ENCODE measurements at regions not wholly inside any gene's neighbourhood (a gene's known extent, or its start where the extent isn't known, plus 50 kb on each side); places are given as distances from the start of the nearest gene placed in this dataset.

GRCh38 chr4:116088771-116089170 is 975.4 kb upstream of the NDST4 start:
- no peaks in the 10 kb centered on the region for H3K36me3 ChIP-seq
- H3K9me3 ChIP-seq (ENCODE audit: low read depth) = no peaks in the 10 kb centered on the region
- no peak overlapping the region for H3K27ac ChIP-seq
- no peak for TF ChIP-seq CTCF (IDR thresholded peaks at IDR 0.05; ENCODE audit: low read depth, low read length)
- H3K27me3 ChIP-seq = no peaks in the 10 kb centered on the region
- H3K4me3 ChIP-seq = no peak overlapping the region
- H3K4me1 ChIP-seq (ENCODE audit: low read depth) = no peaks in the 10 kb centered on the region
- no peak for DNase-seq (ENCODE audit: low read depth in 1 of 2, low spot score in 1 of 2)

- TF ChIP-seq CTCF (IDR thresholded peaks at IDR 0.05; ENCODE audit: low read depth, low read length) = no peak
- Histone ChIP-seq H3K9me3 (ENCODE audit: low read depth) (no peaks in the 10 kb centered on the region), H3K4me3 (no peak overlapping the region), H3K4me1 (ENCODE audit: low read depth) (no peaks in the 10 kb centered on the region), H3K27me3 (no peaks in the 10 kb centered on the region), H3K36me3 (no peaks in the 10 kb centered on the region), H3K27ac (no peak overlapping the region)
- DNase-seq (ENCODE audit: low read depth in 1 of 2, low spot score in 1 of 2) = no peak
Measured at GRCh38 chr4:116082808-116083366, 969.5 kb upstream of the NDST4 start.

- no peaks in the 10 kb centered on the region for H3K36me3 ChIP-seq
- TF ChIP-seq CTCF (IDR thresholded peaks at IDR 0.05; ENCODE audit: low read depth, low read length) = no peak
- H3K27ac ChIP-seq = no peak overlapping the region
- H3K4me1 ChIP-seq (ENCODE audit: low read depth) = no peaks in the 10 kb centered on the region
- H3K4me3 ChIP-seq = no peak overlapping the region
- H3K9me3 ChIP-seq (ENCODE audit: low read depth) = no peaks in the 10 kb centered on the region
- no peaks in the 10 kb centered on the region for H3K27me3 ChIP-seq
- no peak for DNase-seq (ENCODE audit: low read depth in 1 of 2, low spot score in 1 of 2)
Measured at GRCh38 chr4:116073051-116073450, 959.6 kb upstream of the NDST4 start.

GRCh38 chr4:116070283-116070682 is 956.9 kb upstream of the NDST4 start:
- no peaks in the 10 kb centered on the region for H3K36me3 ChIP-seq
- no peak overlapping the region for H3K27ac ChIP-seq
- DNase-seq (ENCODE audit: low read depth in 1 of 2, low spot score in 1 of 2) = no peak
- H3K9me3 ChIP-seq (ENCODE audit: low read depth) = no peaks in the 10 kb centered on the region
- no peaks in the 10 kb centered on the region for H3K27me3 ChIP-seq
- H3K4me3 ChIP-seq = no peak overlapping the region
- H3K4me1 ChIP-seq (ENCODE audit: low read depth) = no peaks in the 10 kb centered on the region
- no peak for TF ChIP-seq CTCF (IDR thresholded peaks at IDR 0.05; ENCODE audit: low read depth, low read length)

- H3K36me3 ChIP-seq = no peaks in the 10 kb centered on the region
- no peak for DNase-seq (ENCODE audit: low read depth in 1 of 2, low spot score in 1 of 2)
- TF ChIP-seq CTCF (IDR thresholded peaks at IDR 0.05; ENCODE audit: low read depth, low read length) = no peak
- H3K9me3 ChIP-seq (ENCODE audit: low read depth) = no peaks in the 10 kb centered on the region
- no peaks in the 10 kb centered on the region for H3K27me3 ChIP-seq
- H3K27ac ChIP-seq = no peak overlapping the region
- H3K4me1 ChIP-seq (ENCODE audit: low read depth) = no peaks in the 10 kb centered on the region
- no peak overlapping the region for H3K4me3 ChIP-seq
Measured at GRCh38 chr4:116066711-116067245, 953.4 kb upstream of the NDST4 start.
